HUES64 (cell line): ENCODE measurements at regions not wholly inside any gene's neighbourhood (a gene's known extent, or its start where the extent isn't known, plus 50 kb on each side); places are given as distances from the start of the nearest gene placed in this dataset.

ENCODE experiments used
- H3K27ac ChIP-seq: 2 replicates; pipeline ENCODE4 v1.7.0; 2013; ENCODE audit warnings: low read depth, low read length, inconsistent platforms
- H3K27me3 ChIP-seq: 2 replicates; pipeline ENCODE4 v1.6.1; 2013; ENCODE audit warnings: mild to moderate bottlenecking, low read length; ENCODE audit not compliant: insufficient read depth
- H3K36me3 ChIP-seq: 2 replicates; pipeline ENCODE4 v1.6.1; 2013; ENCODE audit warnings: mild to moderate bottlenecking, low read length; ENCODE audit not compliant: insufficient read depth
- H3K4me1 ChIP-seq: 2 replicates; pipeline ENCODE4 v1.6.1; 2013; ENCODE audit warnings: mild to moderate bottlenecking, low read length, moderate library complexity; ENCODE audit not compliant: insufficient read depth
- H3K4me3 ChIP-seq: 2 replicates; pipeline ENCODE4 v1.5.1; 2013; ENCODE audit warnings: mild to moderate bottlenecking, low read length, moderate library complexity
- H3K9ac ChIP-seq: 2 replicates; pipeline ENCODE4 v1.6.1; 2013; ENCODE audit warnings: mild to moderate bottlenecking, low read depth, low read length
- H3K9me3 ChIP-seq: 2 replicates; pipeline ENCODE4 v1.6.1; 2013; ENCODE audit warnings: low read depth, low read length; ENCODE audit not compliant: insufficient read depth
- WGBS: fragments of 150-250, 120-280 bp; methylation state at CpG from one replicate; pipeline ENCODE4 v1.1.7; 2013; ENCODE audit warnings: missing lambda C conversion rate; 5-methylcytosine and 5-hydroxymethylcytosine counted together

GRCh38 chr16:6020162-6020985 is 922.8 kb upstream of the EEF2KMT start:
- Histone ChIP-seq H3K27ac (no peak overlapping the region), H3K27me3 (peaks cover 52% of the 10 kb centered on the region), H3K9ac (no peak overlapping the region), H3K4me1 (no peaks in the 10 kb centered on the region), H3K9me3 (no peaks in the 10 kb centered on the region), H3K36me3 (no peaks in the 10 kb centered on the region), H3K4me3 (peak overlapping the region; percentile 64)
- 25% methylated on average over 41 of the region's 41 CpGs for WGBS

GRCh38 chr16:6019490-6019991 is 921.9 kb upstream of the EEF2KMT start:
- Histone ChIP-seq H3K9me3 (no peaks in the 10 kb centered on the region), H3K27me3 (peaks cover 52% of the 10 kb centered on the region), H3K4me1 (no peaks in the 10 kb centered on the region), H3K36me3 (no peaks in the 10 kb centered on the region), H3K4me3 (peak overlapping the region; percentile 64), H3K27ac (no peak overlapping the region), H3K9ac (0 out of 2 replicates have a peak overlapping the region, but pooled peaks have one; percentile 22)
- WGBS = under 1% methylated on average over 50 of the region's 50 CpGs

GRCh38 chr16:6018848-6019489 is 921.4 kb upstream of the EEF2KMT start:
- no peaks in the 10 kb centered on the region for H3K4me1 ChIP-seq
- H3K27me3 ChIP-seq = peaks cover 52% of the 10 kb centered on the region
- H3K9me3 ChIP-seq = no peaks in the 10 kb centered on the region
- no peak overlapping the region for H3K27ac ChIP-seq
- 0 out of 2 replicates have a peak overlapping the region, but pooled peaks have one; percentile 22 for H3K9ac ChIP-seq
- H3K36me3 ChIP-seq = no peaks in the 10 kb centered on the region
- under 1% methylated on average over 58 of the region's 59 CpGs for WGBS
- peak overlapping the region; percentile 64 for H3K4me3 ChIP-seq

GRCh38 chr16:6016530-6017184 is 919.1 kb upstream of the EEF2KMT start:
- Histone ChIP-seq H3K4me1 (no peaks in the 10 kb centered on the region), H3K4me3 (no peak overlapping the region), H3K27ac (no peak overlapping the region), H3K36me3 (no peaks in the 10 kb centered on the region), H3K9me3 (no peaks in the 10 kb centered on the region), H3K9ac (no peak overlapping the region), H3K27me3 (peaks cover 51% of the 10 kb centered on the region)
- 0% methylated on average over 1 of the region's 2 CpGs for WGBS

- 100% methylated on average over 1 of the region's 1 CpG for WGBS
- Histone ChIP-seq H3K27me3 (peaks cover 11% of the 10 kb centered on the region), H3K36me3 (no peaks in the 10 kb centered on the region), H3K27ac (no peak overlapping the region), H3K9ac (no peak overlapping the region), H3K4me1 (no peaks in the 10 kb centered on the region), H3K9me3 (no peaks in the 10 kb centered on the region), H3K4me3 (no peak overlapping the region)
Observed at GRCh38 chr16:6012716-6013115, 915.1 kb upstream of the EEF2KMT start.

- no peak overlapping the region for H3K27ac ChIP-seq
- 86% methylated on average over 5 of the region's 5 CpGs for WGBS
- no peaks in the 10 kb centered on the region for H3K36me3 ChIP-seq
- H3K4me1 ChIP-seq = no peaks in the 10 kb centered on the region
- no peak overlapping the region for H3K9ac ChIP-seq
- no peak overlapping the region for H3K4me3 ChIP-seq
- no peaks in the 10 kb centered on the region for H3K27me3 ChIP-seq
- no peaks in the 10 kb centered on the region for H3K9me3 ChIP-seq
Observed at GRCh38 chr16:6009151-6009550, 911.6 kb upstream of the EEF2KMT start.

- H3K27ac ChIP-seq = no peak overlapping the region
- WGBS = 88% methylated on average over 9 of the region's 9 CpGs
- no peaks in the 10 kb centered on the region for H3K4me1 ChIP-seq
- H3K9me3 ChIP-seq = no peaks in the 10 kb centered on the region
- H3K4me3 ChIP-seq = no peak overlapping the region
- H3K36me3 ChIP-seq = no peaks in the 10 kb centered on the region
- H3K9ac ChIP-seq = no peak overlapping the region
- no peaks in the 10 kb centered on the region for H3K27me3 ChIP-seq
Observed at GRCh38 chr16:6008670-6009069, 911.1 kb upstream of the EEF2KMT start.

- H3K27me3 ChIP-seq = no peaks in the 10 kb centered on the region
- H3K4me1 ChIP-seq = no peaks in the 10 kb centered on the region
- H3K27ac ChIP-seq = no peak overlapping the region
- no peak overlapping the region for H3K9ac ChIP-seq
- no peaks in the 10 kb centered on the region for H3K36me3 ChIP-seq
- no peak overlapping the region for H3K4me3 ChIP-seq
- no peaks in the 10 kb centered on the region for H3K9me3 ChIP-seq
- WGBS = 98% methylated on average over 2 of the region's 2 CpGs
Observed at GRCh38 chr16:5993356-5993755, 895.8 kb upstream of the EEF2KMT start.

GRCh38 chr16:5982979-5983378 is 885.4 kb upstream of the EEF2KMT start:
- 73% methylated on average over 11 of the region's 11 CpGs for WGBS

GRCh38 chr16:5979905-5980550 is 882.4 kb upstream of the EEF2KMT start:
- no peak overlapping the region for H3K9ac ChIP-seq
- no peak overlapping the region for H3K27ac ChIP-seq
- peaks cover 25% of the 10 kb centered on the region for H3K4me1 ChIP-seq
- WGBS = 42% methylated on average over 10 of the region's 10 CpGs
- H3K9me3 ChIP-seq = no peaks in the 10 kb centered on the region
- no peaks in the 10 kb centered on the region for H3K27me3 ChIP-seq
- no peak overlapping the region for H3K4me3 ChIP-seq
- no peaks in the 10 kb centered on the region for H3K36me3 ChIP-seq

More at GRCh38 chr16:5982979-5983378, 885.4 kb upstream of the EEF2KMT start:
- Histone ChIP-seq H3K9ac (no peak overlapping the region), H3K4me1 (peaks cover 25% of the 10 kb centered on the region), H3K4me3 (no peak overlapping the region), H3K9me3 (no peaks in the 10 kb centered on the region), H3K27me3 (no peaks in the 10 kb centered on the region), H3K27ac (no peak overlapping the region), H3K36me3 (no peaks in the 10 kb centered on the region)
